Endothelial cell of umbilical vein (primary cell): ENCODE measurements at regions not wholly inside any gene's neighbourhood (a gene's known extent, or its start where the extent isn't known, plus 50 kb on each side); places are given as distances from the start of the nearest gene placed in this dataset.
A peak's percentile ranks its signal among the peaks of the same experiment; 100 is the strongest.
"Not testable (repeated sequence)": the region's sequence is repeated elsewhere in the genome, so short reads cannot be mapped to it uniquely, and the experiment has no call there.

ENCODE experiments used
- BruUV-seq: library from RNA; stranded (reverse); fragments of 400-500 nt; replicated peaks from 2 replicates; lab custom pipeline; 2021; lab: Mats Ljungman, UMichigan
- CTCF ChIA-PET: fragments of 300-600, 350-600 bp; sonication (Branson Sonifier 250); formaldehyde crosslinking; loops from one replicate; lab custom pipeline; 2021; ENCODE audit warnings: antibody characterized with exemption, inconsistent platforms; lab: Charles Lee
- POLR2A ChIA-PET: fragments of 300-600, 350-600 bp; sonication (Branson Sonifier 250); formaldehyde crosslinking; loops from one replicate; lab custom pipeline; 2021; ENCODE audit warnings: antibody characterized with exemption, inconsistent platforms; lab: Charles Lee
- DNase-seq: peaks from one replicate; pipeline ENCODE4 v3.0.0-alpha.2; 2011; ENCODE audit warnings: low read depth, low spot score
- FAIRE-seq: peaks from 2 replicates; lab custom pipeline; 2011; peaks lifted over from hg19 to GRCh38; lab: Jason Lieb, UNC
- H2AFZ ChIP-seq: 2 replicates; pipeline ENCODE4 v1.6.0; 2012; ENCODE audit warnings: low read depth, low read length, control low read depth, inconsistent platforms
- H3K27ac ChIP-seq: 2 replicates; pipeline ENCODE4 v1.5.1; 2011; ENCODE audit warnings: low read depth, mild to moderate bottlenecking, control low read depth, low read length, moderate library complexity; ENCODE audit not compliant: insufficient read depth
- H3K27me3 ChIP-seq, 2 experiments: 2 replicates each; pipeline versions ENCODE4 v1.6.0 to v1.6.1; 2011; ENCODE audit warnings: low read length in 2 of 2, mixed read lengths in 1 of 2; ENCODE audit not compliant: control insufficient read depth in 2 of 2, insufficient read depth in 2 of 2
- H3K36me3 ChIP-seq, 2 experiments: 2 replicates in 1 of 2; 3 replicates in 1 of 2; pipeline ENCODE4 v1.5.1; 2011; ENCODE audit warnings: low read length in 2 of 2, mild to moderate bottlenecking in 1 of 2, moderate library complexity in 1 of 2; ENCODE audit not compliant: control insufficient read depth in 2 of 2, insufficient read depth in 2 of 2; ENCODE audit errors: extremely low read depth in 1 of 2
- H3K4me1 ChIP-seq: 3 replicates; pipeline ENCODE4 v1.5.1; 2011; ENCODE audit warnings: mild to moderate bottlenecking, low read length; ENCODE audit not compliant: control insufficient read depth, insufficient read depth; ENCODE audit errors: extremely low read depth
- H3K4me2 ChIP-seq: 2 replicates; pipeline ENCODE4 v1.6.1; 2011; ENCODE audit warnings: low read length, control low read depth, mixed read lengths; ENCODE audit not compliant: insufficient read depth
- H3K4me3 ChIP-seq, 3 experiments: fragments of 200-600 bp in 1 of 3; sonication (generic), shearing (Covaris generic) in 1 of 3; replicated peaks in 1 of 3; 2 replicates each; pipeline ENCODE4 v1.5.1; 2011 to 2016; ENCODE audit warnings: control low read depth in 3 of 3, low read length in 3 of 3, mild to moderate bottlenecking in 2 of 3, inconsistent platforms in 1 of 3, low read depth in 1 of 3, moderate library complexity in 1 of 3; ENCODE audit not compliant: insufficient read depth in 1 of 3
- H3K79me2 ChIP-seq: 2 replicates; pipeline ENCODE4 v1.6.0; 2012; ENCODE audit warnings: low read length, inconsistent platforms; ENCODE audit not compliant: control insufficient read depth, insufficient read depth
- H3K9ac ChIP-seq: replicated peaks from 2 replicates; pipeline ENCODE3; 2011; ENCODE audit warnings: low read length, control low read depth; ENCODE audit not compliant: insufficient read depth; ENCODE audit errors: extremely low read depth
- H3K9me1 ChIP-seq: replicated peaks from 3 replicates; pipeline ENCODE4 v1.6.0; 2011; ENCODE audit warnings: mild to moderate bottlenecking, low read length; ENCODE audit not compliant: control insufficient read depth, insufficient read depth; ENCODE audit errors: extremely low read depth
- H3K9me3 ChIP-seq: replicated peaks from 2 replicates; pipeline ENCODE4 v1.5.1; 2012; ENCODE audit warnings: low read length, inconsistent platforms; ENCODE audit not compliant: control insufficient read depth, insufficient read depth
- H4K20me1 ChIP-seq: replicated peaks from 2 replicates; pipeline ENCODE3; 2011; ENCODE audit warnings: mild to moderate bottlenecking, low read length; ENCODE audit not compliant: control insufficient read depth, insufficient read depth; ENCODE audit errors: extremely low read depth
- EZH2 ChIP-seq: IDR thresholded peaks from 2 replicates; pipeline ENCODE4 v1.6.1; 2012; ENCODE audit warnings: borderline replicate concordance, low read depth, mild to moderate bottlenecking, moderate library complexity, low read length, inconsistent platforms; ENCODE audit not compliant: severe bottlenecking
- FOS ChIP-seq: IDR thresholded peaks from 2 replicates; pipeline ENCODE4 v1.6.1; 2011; ENCODE audit warnings: mild to moderate bottlenecking, low read length, moderate library complexity, borderline replicate concordance; ENCODE audit not compliant: insufficient read depth
- GATA2 ChIP-seq: IDR thresholded peaks from 2 replicates; pipeline ENCODE4 v1.7.0; 2011; ENCODE audit warnings: low read depth, mild to moderate bottlenecking, moderate library complexity, mixed read lengths, low read length; ENCODE audit not compliant: insufficient read length, insufficient read depth
- JUN ChIP-seq: IDR thresholded peaks from 2 replicates; pipeline ENCODE4 v1.6.1; 2011; ENCODE audit warnings: borderline replicate concordance, low read depth; ENCODE audit not compliant: insufficient read length, insufficient read depth
- MAX ChIP-seq: IDR thresholded peaks from 2 replicates; pipeline ENCODE4 v1.6.1; 2011; ENCODE audit not compliant: insufficient read depth, insufficient read length
- POLR2AphosphoS5 ChIP-seq: IDR thresholded peaks from 2 replicates; pipeline ENCODE4 v1.6.1; 2012; ENCODE audit warnings: low read depth, mild to moderate bottlenecking, control low read depth, low read length, moderate library complexity; ENCODE audit not compliant: insufficient read depth
- dilution Hi-C: fragments of 300-500 bp; cut with MboI; formaldehyde crosslinking; loops from one replicate; pipeline ENCODE4 v1.15.0; 2019; ENCODE audit warnings: low sequenced_read_pairs; ENCODE audit not compliant: extremely low pct_ligation_motif_present
- intact Hi-C: fragments of 100-400 bp; cut with micrococcal nuclease; formaldehyde crosslinking; loops from one replicate; pipeline ENCODE4 v1.10.0; 2022
- TF ChIP-seq, protein P1 (sequence below), 2 donors: IDR thresholded peaks; 1 replicate in 1 of 2; 2 replicates in 1 of 2; pipeline ENCODE4 v1.5.1; 2011; ENCODE audit warnings: low read length in 2 of 2, mild to moderate bottlenecking in 2 of 2, moderate library complexity in 2 of 2, control low read depth in 1 of 2, inconsistent platforms in 1 of 2, low read depth in 1 of 2; ENCODE audit not compliant: insufficient read depth in 1 of 2; ENCODE audit errors: extremely low read depth in 1 of 2

DNA sequence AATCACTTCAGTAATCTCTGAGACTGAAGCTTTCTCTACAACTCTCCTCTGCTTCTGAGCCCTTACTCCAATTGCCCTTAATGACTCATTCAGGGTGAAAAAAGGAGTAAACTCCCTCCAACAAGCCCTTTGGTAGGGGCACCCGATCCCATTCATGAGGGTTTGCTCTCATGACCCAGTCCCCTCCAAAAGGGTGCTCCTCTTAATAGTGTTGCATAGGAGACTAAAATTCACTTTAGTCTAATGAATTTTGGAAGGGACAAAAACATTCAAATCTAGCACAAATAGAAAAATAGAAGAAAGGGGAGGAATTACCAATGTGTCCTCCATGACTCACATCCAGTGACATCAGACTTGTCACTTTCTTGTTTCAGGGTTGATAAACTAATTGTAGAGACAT lies 66.2 kb upstream of the CCNY start:
- dilution Hi-C loops (no loop called here), intact Hi-C loops (no loop called here)
- Histone ChIP-seq H3K79me2 (no peaks in the 10 kb centered on the region), H3K36me3 (no peaks in the 10 kb centered on the region), H3K27me3 (no peaks in the 10 kb centered on the region), H3K9me3 (no peaks in the 10 kb centered on the region), H3K4me1 (no peaks in the 10 kb centered on the region), H3K4me2 (no peak overlapping the region), H3K27ac (no peak overlapping the region), H3K9me1 (no peaks in the 10 kb centered on the region), H3K9ac (no peak overlapping the region), H3K4me3 (no peak overlapping the region), H2AFZ (no peak overlapping the region), H4K20me1 (no peaks in the 10 kb centered on the region)
- TF ChIP-seq POLR2AphosphoS5 (no peak), FOS (peak; percentile 34)
- DNase-seq, result no peak
- no TSS peak for BruUV-seq
- ChIA-PET POLR2A (interaction anchor here (0.8 kb wide), 1 partner anchor 41 kb away, joined by 3 read pairs; no protein-coding TSS in a partner anchor), CTCF (no interaction called here)
- no peak for FAIRE-seq

- Histone ChIP-seq H3K9me3 (no peaks in the 10 kb centered on the region), H2AFZ (no peak overlapping the region), H3K36me3 (no peaks in the 10 kb centered on the region), H3K27me3 (no peaks in the 10 kb centered on the region), H3K4me3 (no peak overlapping the region), H4K20me1 (no peaks in the 10 kb centered on the region), H3K79me2 (no peaks in the 10 kb centered on the region), H3K4me2 (no peak overlapping the region), H3K9me1 (no peaks in the 10 kb centered on the region), H3K4me1 (no peaks in the 10 kb centered on the region), H3K9ac (no peak overlapping the region), H3K27ac (no peak overlapping the region)
- no peak for FAIRE-seq
- intact Hi-C loops (no loop called here), dilution Hi-C loops (no loop called here)
- ChIA-PET CTCF (interaction anchor here (0.6 to 1.2 kb wide), 4 partner anchors 12 to 464 kb away, joined by 3 to 4 read pairs (median 4); no protein-coding TSS in a partner anchor), POLR2A (interaction anchor here (0.7 kb wide), 1 partner anchor 303 kb away, joined by 6 read pairs; no protein-coding TSS in a partner anchor)
- DNase-seq, result no peak
- BruUV-seq, result no TSS peak
- TF ChIP-seq EZH2 (no peak), MAX (no peak), FOS (no peak), GATA2 (no peak), JUN (no peak)
- TF ChIP-seq, protein P1, sequence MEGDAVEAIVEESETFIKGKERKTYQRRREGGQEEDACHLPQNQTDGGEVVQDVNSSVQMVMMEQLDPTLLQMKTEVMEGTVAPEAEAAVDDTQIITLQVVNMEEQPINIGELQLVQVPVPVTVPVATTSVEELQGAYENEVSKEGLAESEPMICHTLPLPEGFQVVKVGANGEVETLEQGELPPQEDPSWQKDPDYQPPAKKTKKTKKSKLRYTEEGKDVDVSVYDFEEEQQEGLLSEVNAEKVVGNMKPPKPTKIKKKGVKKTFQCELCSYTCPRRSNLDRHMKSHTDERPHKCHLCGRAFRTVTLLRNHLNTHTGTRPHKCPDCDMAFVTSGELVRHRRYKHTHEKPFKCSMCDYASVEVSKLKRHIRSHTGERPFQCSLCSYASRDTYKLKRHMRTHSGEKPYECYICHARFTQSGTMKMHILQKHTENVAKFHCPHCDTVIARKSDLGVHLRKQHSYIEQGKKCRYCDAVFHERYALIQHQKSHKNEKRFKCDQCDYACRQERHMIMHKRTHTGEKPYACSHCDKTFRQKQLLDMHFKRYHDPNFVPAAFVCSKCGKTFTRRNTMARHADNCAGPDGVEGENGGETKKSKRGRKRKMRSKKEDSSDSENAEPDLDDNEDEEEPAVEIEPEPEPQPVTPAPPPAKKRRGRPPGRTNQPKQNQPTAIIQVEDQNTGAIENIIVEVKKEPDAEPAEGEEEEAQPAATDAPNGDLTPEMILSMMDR (IDR thresholded peaks at IDR 0.05; ENCODE audit: extremely low read depth in 1 of 2, insufficient read depth in 1 of 2, low read depth in 1 of 2, low read length in 2 of 2), result no peak
Observed at GRCh38 chr10:35271086-35271858, 65.0 kb upstream of the CCNY start.

DNA sequence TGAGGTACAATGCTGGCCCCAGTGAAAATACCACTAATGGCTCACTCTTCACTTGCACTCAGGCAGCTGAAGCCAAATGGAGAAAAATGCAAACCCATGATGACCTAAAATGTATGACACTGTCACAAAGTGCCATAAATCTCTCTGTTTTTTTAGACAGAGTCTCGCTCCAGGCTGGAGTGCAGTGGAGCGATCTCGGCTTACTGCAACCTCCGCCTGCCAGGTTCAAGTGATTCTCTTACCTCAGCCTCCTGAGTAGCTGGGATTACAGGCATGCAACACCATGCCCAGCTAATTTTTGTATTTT lies 64.5 kb upstream of the CCNY start:
- H3K27ac ChIP-seq, BruUV-seq, H3K4me3 ChIP-seq, H3K9me3 ChIP-seq, H3K36me3 ChIP-seq, H3K4me1 ChIP-seq, H2AFZ ChIP-seq, H3K4me2 ChIP-seq, H3K9ac ChIP-seq, intact Hi-C loops, FAIRE-seq, POLR2A ChIA-PET, DNase-seq, H3K79me2 ChIP-seq, H4K20me1 ChIP-seq, H3K27me3 ChIP-seq, dilution Hi-C loops, H3K9me1 ChIP-seq: not testable (repeated sequence)
- CTCF ChIA-PET, result interaction anchor here (1.0 kb wide), 1 partner anchor 12 kb away, joined by 4 read pairs; no protein-coding TSS in a partner anchor
